IMR-90 (cell line): ENCODE measurements at regions not wholly inside any gene's neighbourhood (a gene's known extent, or its start where the extent isn't known, plus 50 kb on each side); places are given as distances from the start of the nearest gene placed in this dataset.

Experiments
- ATAC-seq: fragments of 200-7000 bp; cut with Tn5 transposase; 2 replicates; pipeline ENCODE4 v1.9.1; 2020; ENCODE audit warnings: low read depth, mild to moderate bottlenecking, moderate library complexity
- BruUV-seq: library from RNA; stranded (reverse); fragments of 400-500 nt; replicated peaks from 2 replicates; lab custom pipeline; 2021; lab: Mats Ljungman, UMichigan
- CTCF ChIA-PET: fragments of 300-600 bp; formaldehyde crosslinking; extraction: SDS; loops from one replicate; lab custom pipeline; 2021; ENCODE audit warnings: antibody characterized with exemption; lab: Yijun Ruan, JAX
- POLR2A ChIA-PET: fragments of 300-600 bp; sonication (Branson Sonifier 250); formaldehyde crosslinking; loops from one replicate; lab custom pipeline; 2022; ENCODE audit warnings: antibody characterized with exemption; ENCODE audit not compliant: unreplicated experiment; lab: Charles Lee
- DNase-seq: peaks from one replicate; pipeline ENCODE4 v3.0.0; 2013
- H2AFZ ChIP-seq: replicated peaks from 2 replicates; pipeline ENCODE3; 2013; ENCODE audit warnings: low read length, mild to moderate bottlenecking; ENCODE audit not compliant: poor library complexity
- H2AK5ac ChIP-seq: 2 replicates; pipeline ENCODE4 v1.6.1; 2013; ENCODE audit warnings: low read depth, low read length, inconsistent platforms
- H2AK9ac ChIP-seq: replicated peaks from 2 replicates; pipeline ENCODE3; 2013; ENCODE audit warnings: mild to moderate bottlenecking, low read depth, low read length, moderate library complexity; ENCODE audit not compliant: poor library complexity
- H2BK120ac ChIP-seq: 2 replicates; pipeline ENCODE4 v1.6.1; 2013; ENCODE audit warnings: low read depth, low read length, inconsistent platforms
- H2BK15ac ChIP-seq: 3 replicates; pipeline ENCODE4 v1.6.1; 2013; ENCODE audit warnings: low read depth, low read length, inconsistent platforms
- H2BK20ac ChIP-seq: 2 replicates; pipeline ENCODE4 v1.6.1; 2013; ENCODE audit warnings: low read depth, mild to moderate bottlenecking, inconsistent platforms, low read length, moderate library complexity
- H2BK5ac ChIP-seq: 2 replicates; pipeline ENCODE4 v1.6.1; 2013; ENCODE audit warnings: mild to moderate bottlenecking, low read depth, low read length, inconsistent platforms; ENCODE audit not compliant: poor library complexity, severe bottlenecking
- H3K14ac ChIP-seq: replicated peaks from 2 replicates; pipeline ENCODE4 v1.6.1; 2013; ENCODE audit warnings: low read depth, low read length, inconsistent platforms
- H3K18ac ChIP-seq: 2 replicates; pipeline ENCODE4 v1.6.1; 2013; ENCODE audit warnings: low read depth, low read length, control low read depth
- H3K23ac ChIP-seq: 2 replicates; pipeline ENCODE4 v1.6.1; 2013; ENCODE audit warnings: low read depth, low read length, inconsistent platforms
- H3K27ac ChIP-seq: 2 replicates; pipeline ENCODE4 v1.5.1; 2013; ENCODE audit warnings: mild to moderate bottlenecking, control low read depth, low read length; ENCODE audit not compliant: insufficient read depth
- H3K27me3 ChIP-seq: 2 replicates; pipeline ENCODE4 v1.6.1; 2013; ENCODE audit warnings: low read length; ENCODE audit not compliant: control insufficient read depth, insufficient read depth
- H3K36me3 ChIP-seq: 2 replicates; pipeline ENCODE4 v1.6.1; 2013; ENCODE audit warnings: low read length, mixed read lengths; ENCODE audit not compliant: control insufficient read depth, insufficient read depth
- H3K4ac ChIP-seq: 2 replicates; pipeline ENCODE4 v1.6.1; 2013; ENCODE audit warnings: low read depth, low read length, inconsistent platforms
- H3K4me1 ChIP-seq: 2 replicates; pipeline ENCODE4 v1.6.1; 2013; ENCODE audit warnings: low read length, mixed read lengths; ENCODE audit not compliant: control insufficient read depth, insufficient read depth
- H3K4me2 ChIP-seq: 2 replicates; pipeline ENCODE4 v1.6.1; 2013; ENCODE audit warnings: low read depth, mild to moderate bottlenecking, control low read depth, low read length, moderate library complexity
- H3K4me3 ChIP-seq: 2 replicates; pipeline ENCODE4 v1.5.1; 2013; ENCODE audit warnings: low read depth, mild to moderate bottlenecking, control low read depth, low read length, moderate library complexity; ENCODE audit not compliant: insufficient read depth
- H3K56ac ChIP-seq: 2 replicates; pipeline ENCODE4 v1.6.1; 2013; ENCODE audit warnings: low read length, inconsistent platforms; ENCODE audit not compliant: insufficient read depth; ENCODE audit errors: extremely low read depth
- H3K79me1 ChIP-seq, 2 experiments: 2 replicates each; pipeline ENCODE4 v1.6.1; 2013; ENCODE audit warnings: low read length in 2 of 2, inconsistent platforms in 1 of 2, low read depth in 1 of 2
- H3K9ac ChIP-seq: 2 replicates; pipeline ENCODE4 v1.6.1; 2013; ENCODE audit warnings: low read depth, low read length, control low read depth
- H3K9me1 ChIP-seq: 2 replicates; pipeline ENCODE4 v1.6.1; 2013; ENCODE audit warnings: low read length, inconsistent platforms; ENCODE audit not compliant: insufficient read depth
- H3K9me3 ChIP-seq: 2 replicates; pipeline ENCODE4 v1.6.1; 2013; ENCODE audit warnings: low read length; ENCODE audit not compliant: control insufficient read depth, insufficient read depth
- H4K20me1 ChIP-seq: 2 replicates; pipeline ENCODE4 v1.6.1; 2013; ENCODE audit warnings: low read length, inconsistent platforms; ENCODE audit not compliant: insufficient read depth
- H4K5ac ChIP-seq: 2 replicates; pipeline ENCODE4 v1.6.1; 2013; ENCODE audit warnings: mild to moderate bottlenecking, low read depth, low read length, control low read depth
- H4K8ac ChIP-seq, 2 experiments: 2 replicates each; pipeline ENCODE4 v1.6.1; 2013; ENCODE audit warnings: low read depth in 2 of 2, low read length in 2 of 2, control low read depth in 1 of 2, inconsistent platforms in 1 of 2
- H4K91ac ChIP-seq: 2 replicates; pipeline ENCODE4 v1.6.1; 2013; ENCODE audit warnings: low read depth, low read length, inconsistent platforms; ENCODE audit not compliant: insufficient read depth
- CTCF ChIP-seq: conservative IDR thresholded peaks from 2 replicates; pipeline ENCODE4 v1.5.1; 2012; ENCODE audit warnings: mild to moderate bottlenecking, low read depth, low read length, improper control_type of control experiment
- WGBS, 2 experiments: methylation state at CpG; one replicate each; pipeline versions ENCODE4 v1.1.5 to v1.1.7; 2013; ENCODE audit warnings: missing lambda C conversion rate in 2 of 2; ENCODE audit not compliant: insufficient read length in 1 of 2; ENCODE audit errors: extremely low coverage in 2 of 2; 5-methylcytosine and 5-hydroxymethylcytosine counted together
- dilution Hi-C: fragments of 300-500 bp; cut with HindIII; formaldehyde crosslinking; loops from one replicate; pipeline ENCODE4 v1.14.3; 2018; ENCODE audit warnings: low sequenced_read_pairs; ENCODE audit not compliant: unreplicated experiment
- in situ Hi-C: fragments of 300-500 bp; cut with MboI; formaldehyde crosslinking; loops from 3 replicates; pipeline ENCODE4 v1.14.3; 2019; ENCODE audit warnings: low sequenced_read_pairs, inconsistent platforms, mixed read lengths
- intact Hi-C: fragments of 100-400 bp; cut with micrococcal nuclease; formaldehyde crosslinking; loops from 2 replicates; pipeline ENCODE4 v1.10.0; 2022

GRCh38 chr17:62159994-62160393 lies 94.9 kb upstream of the MED13 start:
- Histone ChIP-seq H3K27ac (no peak overlapping the region), H2AFZ (no peak overlapping the region), H4K20me1 (no peaks in the 10 kb centered on the region), H3K14ac (no peak overlapping the region), H2BK20ac (no peak overlapping the region), H4K8ac (no peak overlapping the region), H3K36me3 (no peaks in the 10 kb centered on the region), H3K9me3 (no peaks in the 10 kb centered on the region), H2BK15ac (no peak overlapping the region), H3K4ac (no peak overlapping the region), H3K4me2 (no peak overlapping the region), H4K91ac (no peak overlapping the region), H3K4me1 (no peaks in the 10 kb centered on the region), H3K4me3 (no peak overlapping the region), H2AK9ac (no peak overlapping the region), H4K5ac (no peak overlapping the region), H3K56ac (no peak overlapping the region), H3K23ac (no peak overlapping the region), H3K79me1 (no peaks in the 10 kb centered on the region), H2BK5ac (no peak overlapping the region), H2BK120ac (no peak overlapping the region), H3K27me3 (no peaks in the 10 kb centered on the region; the same call in 1 of the 2 replicates), H3K18ac (no peak overlapping the region), H2AK5ac (no peak overlapping the region), H3K9me1 (no peaks in the 10 kb centered on the region), H3K9ac (no peak overlapping the region)
- ATAC-seq (no peak), DNase-seq (no peak)
- no peak for TF ChIP-seq CTCF
- POLR2A ChIA-PET, result no interaction called here
- BruUV-seq, result no TSS peak
- dilution Hi-C loops (no loop called here), intact Hi-C loops (no loop called here), in situ Hi-C loops (no loop called here)
- CTCF ChIA-PET, result interaction anchor here (1.1 kb wide), 1 partner anchor 19 kb away, joined by 3 read pairs; no protein-coding TSS in a partner anchor
- 50% methylated on average over 1 of the region's 2 CpGs; no CpG with 5 or more reads in 1 of the 2 experiments for WGBS, 2 experiments
